K562 (cell line): ENCODE measurements at regions not wholly inside any gene's neighbourhood (a gene's known extent, or its start where the extent isn't known, plus 50 kb on each side); places are given as distances from the start of the nearest gene placed in this dataset.
"Not testable (repeated sequence)": the region's sequence is repeated elsewhere in the genome, so short reads cannot be mapped to it uniquely, and the experiment has no call there.

Experiments
- ATAC-seq: fragments of 200-7000 bp; cut with Tn5 transposase; 3 replicates; pipeline ENCODE4 v1.9.1; 2020; ENCODE audit warnings: moderate library complexity
- BruUV-seq: library from RNA; stranded (reverse); fragments of 400-500 nt; replicated peaks from 2 replicates; lab custom pipeline; 2021; lab: Mats Ljungman, UMichigan
- CTCF ChIA-PET: fragments of 300-600 bp; formaldehyde crosslinking; extraction: SDS; loops from one replicate; lab custom pipeline; 2021; ENCODE audit warnings: low intra/inter-chr PET ratio; lab: Yijun Ruan, JAX
- POLR2A ChIA-PET: fragments of 300-600, 350-650 bp; sonication (Branson Sonifier 250); formaldehyde crosslinking; extraction: SDS; loops from one replicate; lab custom pipeline; 2021; ENCODE audit warnings: antibody characterized with exemption, inconsistent platforms; lab: Yijun Ruan, JAX
- DNase-seq, 4 experiments: peaks; one replicate each; pipeline versions ENCODE4 v3.0.0 to v3.0.0-alpha.2; 2011 to 2018; ENCODE audit warnings: low spot score in 3 of 4, mixed read lengths in 3 of 4; ENCODE audit errors: extremely low read depth in 1 of 4
- FAIRE-seq: peaks from 2 replicates; lab custom pipeline; 2011; peaks lifted over from hg19 to GRCh38; lab: Jason Lieb, UNC
- H2AFZ ChIP-seq: 2 replicates; pipeline ENCODE4 v1.6.0; 2011; ENCODE audit warnings: low read depth, low read length, control low read depth, inconsistent platforms
- H3K27ac ChIP-seq: fragments of 200-600 bp; 3 replicates; pipeline ENCODE4 v1.8.0; 2011; ENCODE audit warnings: low read depth, mild to moderate bottlenecking, control low read depth, inconsistent platforms, low read length, moderate library complexity, mixed read lengths; ENCODE audit errors: extremely low read depth
- H3K27me3 ChIP-seq, 2 experiments: fragments of 300-600 bp in 1 of 2; 2 replicates in 1 of 2; 3 replicates in 1 of 2; pipeline versions ENCODE4 v1.6.0 to v1.8.0; 2011; ENCODE audit warnings: inconsistent platforms in 2 of 2, low read length in 2 of 2, mild to moderate bottlenecking in 1 of 2, mixed read lengths in 1 of 2, moderate library complexity in 1 of 2; ENCODE audit not compliant: control insufficient read depth in 2 of 2, insufficient read depth in 2 of 2
- H3K36me3 ChIP-seq: fragments of 300-600 bp; 3 replicates; pipeline ENCODE4 v1.8.0; 2011; ENCODE audit warnings: mild to moderate bottlenecking, low read length, inconsistent platforms; ENCODE audit not compliant: control insufficient read depth, insufficient read depth
- H3K4me1 ChIP-seq, 2 experiments: fragments of 200-600 bp in 1 of 2; replicated peaks in 1 of 2; 2 replicates in 1 of 2; 3 replicates in 1 of 2; pipeline versions ENCODE4 v1.5.1 to v1.8.0; 2011; ENCODE audit warnings: inconsistent platforms in 2 of 2, low read length in 2 of 2, mild to moderate bottlenecking in 1 of 2, mixed read lengths in 1 of 2, moderate library complexity in 1 of 2; ENCODE audit not compliant: control insufficient read depth in 2 of 2, insufficient read depth in 2 of 2
- H3K4me2 ChIP-seq: 2 replicates; pipeline ENCODE4 v1.6.1; 2011; ENCODE audit warnings: low read length, control low read depth, inconsistent platforms, mixed read lengths; ENCODE audit not compliant: insufficient read depth
- H3K4me3 ChIP-seq: fragments of 200-600 bp; sonication (generic), shearing (Covaris generic); 2 replicates; pipeline ENCODE4 v1.5.1; 2016; ENCODE audit warnings: control low read depth, inconsistent platforms
- H3K79me2 ChIP-seq: fragments of 200-600 bp; 3 replicates; pipeline ENCODE4 v1.8.0; 2011; ENCODE audit warnings: low read length, inconsistent platforms; ENCODE audit not compliant: control insufficient read depth, insufficient read depth
- H3K9ac ChIP-seq, 2 experiments: 2 replicates each; pipeline versions ENCODE4 v1.6.0 to v1.6.1; 2011; ENCODE audit warnings: low read depth in 2 of 2, low read length in 2 of 2, control low read depth in 1 of 2, inconsistent platforms in 1 of 2, mild to moderate bottlenecking in 1 of 2, mixed read lengths in 1 of 2; ENCODE audit not compliant: insufficient read depth in 1 of 2
- H3K9me1 ChIP-seq: one replicate; pipeline ENCODE4 v1.6.0; 2011; ENCODE audit warnings: inconsistent platforms, mild to moderate bottlenecking, low read length, moderate library complexity; ENCODE audit not compliant: control insufficient read depth, insufficient read depth
- H3K9me3 ChIP-seq: replicated peaks from 2 replicates; pipeline ENCODE4 v1.5.1; 2011; ENCODE audit warnings: low read depth, low read length, inconsistent platforms; ENCODE audit not compliant: control insufficient read depth, insufficient read depth
- H4K20me1 ChIP-seq: replicated peaks from 2 replicates; pipeline ENCODE4 v1.6.1; 2011; ENCODE audit warnings: low read length, inconsistent platforms, mixed read lengths; ENCODE audit not compliant: control insufficient read depth, insufficient read depth
- HOMEZ ChIP-seq: fragments of 250-450 bp; sonication (Bioruptor Pico); IDR thresholded peaks from 2 replicates; pipeline ENCODE4 v1.4.0; 2020; ENCODE audit warnings: mild to moderate bottlenecking, moderate library complexity
- MEIS2 ChIP-seq: fragments of 450-650 bp; IDR thresholded peaks from 2 replicates; pipeline ENCODE4 v1.6.1; 2014; ENCODE audit warnings: mild to moderate bottlenecking; ENCODE audit not compliant: partially characterized antibody
- TAF1 ChIP-seq: IDR thresholded peaks from 2 replicates; pipeline ENCODE4 v1.6.1; 2011; ENCODE audit warnings: mild to moderate bottlenecking, low read length, moderate library complexity; ENCODE audit not compliant: insufficient read depth, control insufficient read depth, severe bottlenecking; ENCODE audit errors: extremely low read depth
- WGBS: fragments of 100-300 bp; shearing (Covaris generic); methylation state at CpG from one replicate; pipeline ENCODE4 v1.1.6; 2016; ENCODE audit warnings: low coverage, mixed read lengths; ENCODE audit not compliant: insufficient coverage; ENCODE audit errors: missing lambda C conversion rate; 5-methylcytosine and 5-hydroxymethylcytosine counted together
- in situ Hi-C: fragments of 300-500 bp; cut with MboI; formaldehyde crosslinking; loops from 4 replicates; pipeline ENCODE4 v1.15.0; 2018; ENCODE audit warnings: inconsistent platforms, mixed read lengths
- intact Hi-C: fragments of 100-400 bp; cut with micrococcal nuclease; formaldehyde crosslinking; loops from 2 replicates; pipeline ENCODE4 v1.14.2; 2022

- TF ChIP-seq MEIS2 (no peak), HOMEZ (CRISPR knock-in tag) (no peak), TAF1 (no peak)
These were observed 87.0 kb upstream of the DST start (continued) for GRCh38 chr6:56729719-56730118.

GRCh38 chr6:56729166-56729565 is 86.5 kb upstream of the DST start:
- H3K4me1 ChIP-seq, H3K9me1 ChIP-seq, H3K4me2 ChIP-seq, in situ Hi-C loops, FAIRE-seq, H3K9ac ChIP-seq, POLR2A ChIA-PET, CTCF ChIA-PET, H3K79me2 ChIP-seq, DNase-seq, BruUV-seq, H4K20me1 ChIP-seq, intact Hi-C loops, H3K36me3 ChIP-seq, H3K9me3 ChIP-seq, H3K4me3 ChIP-seq, H2AFZ ChIP-seq, ATAC-seq, H3K27ac ChIP-seq, H3K27me3 ChIP-seq: not testable (repeated sequence)
- WGBS: 35% methylated on average over 10 of the region's 10 CpGs
